Lower leg skin (tissue), 3 donors: ENCODE measurements at regions not wholly inside any gene's neighbourhood (a gene's known extent, or its start where the extent isn't known, plus 50 kb on each side); places are given as distances from the start of the nearest gene placed in this dataset.

ENCODE experiments used
- POLR2A ChIP-seq, 2 donors: fragments of 450-650 bp; IDR thresholded peaks; one replicate each; pipeline ENCODE4 v1.6.1; 2016 to 2017; ENCODE audit warnings: antibody characterized with exemption in 2 of 2, mild to moderate bottlenecking in 1 of 2, moderate library complexity in 1 of 2
- TF ChIP-seq, protein P1 (sequence below), 3 donors: fragments of 450-650 bp; IDR thresholded peaks; one replicate each; pipeline ENCODE4 v1.5.1; 2016; ENCODE audit warnings: antibody characterized with exemption in 3 of 3, mild to moderate bottlenecking in 3 of 3, moderate library complexity in 2 of 3

DNA sequence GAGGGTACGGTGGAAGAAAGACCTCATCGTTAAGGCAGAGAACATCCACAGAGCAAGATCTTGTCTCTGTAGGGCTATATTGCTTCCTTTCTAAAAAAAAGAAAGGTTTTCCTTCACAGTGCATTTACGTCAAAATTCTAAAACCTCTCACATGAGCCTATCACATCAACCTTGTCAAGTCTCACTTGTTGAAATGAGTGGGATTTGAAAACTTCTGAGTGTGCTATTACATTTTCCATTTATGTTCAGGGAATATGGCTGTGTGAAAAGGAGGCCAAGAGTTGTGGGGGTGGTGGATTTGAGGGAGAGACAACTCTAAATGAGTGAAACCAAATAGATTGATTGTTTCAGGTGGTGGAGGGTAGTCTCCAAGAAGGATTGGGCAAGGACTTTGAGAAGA lies 147.1 kb upstream of the MPDZ start:
- TF ChIP-seq, protein P1, sequence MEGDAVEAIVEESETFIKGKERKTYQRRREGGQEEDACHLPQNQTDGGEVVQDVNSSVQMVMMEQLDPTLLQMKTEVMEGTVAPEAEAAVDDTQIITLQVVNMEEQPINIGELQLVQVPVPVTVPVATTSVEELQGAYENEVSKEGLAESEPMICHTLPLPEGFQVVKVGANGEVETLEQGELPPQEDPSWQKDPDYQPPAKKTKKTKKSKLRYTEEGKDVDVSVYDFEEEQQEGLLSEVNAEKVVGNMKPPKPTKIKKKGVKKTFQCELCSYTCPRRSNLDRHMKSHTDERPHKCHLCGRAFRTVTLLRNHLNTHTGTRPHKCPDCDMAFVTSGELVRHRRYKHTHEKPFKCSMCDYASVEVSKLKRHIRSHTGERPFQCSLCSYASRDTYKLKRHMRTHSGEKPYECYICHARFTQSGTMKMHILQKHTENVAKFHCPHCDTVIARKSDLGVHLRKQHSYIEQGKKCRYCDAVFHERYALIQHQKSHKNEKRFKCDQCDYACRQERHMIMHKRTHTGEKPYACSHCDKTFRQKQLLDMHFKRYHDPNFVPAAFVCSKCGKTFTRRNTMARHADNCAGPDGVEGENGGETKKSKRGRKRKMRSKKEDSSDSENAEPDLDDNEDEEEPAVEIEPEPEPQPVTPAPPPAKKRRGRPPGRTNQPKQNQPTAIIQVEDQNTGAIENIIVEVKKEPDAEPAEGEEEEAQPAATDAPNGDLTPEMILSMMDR (IDR thresholded peaks at IDR 0.05) = no peak
- no peak for TF ChIP-seq POLR2A (IDR thresholded peaks at IDR 0.05)
